Mesendoderm (in vitro differentiated cells): ENCODE measurements at regions not wholly inside any gene's neighbourhood (a gene's known extent, or its start where the extent isn't known, plus 50 kb on each side); places are given as distances from the start of the nearest gene placed in this dataset.
"Not testable (repeated sequence)": the region's sequence is repeated elsewhere in the genome, so short reads cannot be mapped to it uniquely, and the experiment has no call there.

Experiments used
- DNase-seq: peaks from one replicate; pipeline ENCODE4 v3.0.0; 2013
- H2AK5ac ChIP-seq: 2 replicates; pipeline ENCODE4 v1.6.1; 2013; ENCODE audit warnings: low read length, inconsistent platforms
- H2BK120ac ChIP-seq: 2 replicates; pipeline ENCODE4 v1.6.1; 2013; ENCODE audit warnings: low read depth, mild to moderate bottlenecking, low read length, moderate library complexity, mixed read lengths
- H2BK15ac ChIP-seq: replicated peaks from 2 replicates; pipeline ENCODE4 v1.6.1; 2013; ENCODE audit warnings: low read depth, mild to moderate bottlenecking, moderate library complexity
- H2BK5ac ChIP-seq: 2 replicates; pipeline ENCODE4 v1.6.1; 2013; ENCODE audit warnings: low read length, inconsistent platforms
- H3K18ac ChIP-seq: 2 replicates; pipeline ENCODE4 v1.6.1; 2013; ENCODE audit warnings: mild to moderate bottlenecking, low read length, mixed read lengths
- H3K23ac ChIP-seq: one replicate; pipeline ENCODE4 v1.6.1; 2013; ENCODE audit warnings: low read length
- H3K27ac ChIP-seq: 2 replicates; pipeline ENCODE4 v1.5.1; 2013; ENCODE audit warnings: low read depth, mild to moderate bottlenecking, inconsistent platforms, low read length, moderate library complexity
- H3K27me3 ChIP-seq: 2 replicates; pipeline ENCODE4 v1.6.1; 2013; ENCODE audit warnings: low read length, control low read depth, mild to moderate bottlenecking, inconsistent platforms; ENCODE audit not compliant: insufficient read depth, poor library complexity
- H3K36me3 ChIP-seq: 2 replicates; pipeline ENCODE4 v1.6.1; 2013; ENCODE audit warnings: low read length, inconsistent platforms; ENCODE audit not compliant: control insufficient read depth, insufficient read depth
- H3K4ac ChIP-seq: one replicate; pipeline ENCODE4 v1.6.1; 2013; ENCODE audit warnings: low read depth, mild to moderate bottlenecking, low read length, moderate library complexity
- H3K4me1 ChIP-seq: 2 replicates; pipeline ENCODE4 v1.6.1; 2013; ENCODE audit warnings: low read depth, low read length, inconsistent platforms; ENCODE audit not compliant: control insufficient read depth
- H3K4me2 ChIP-seq: 2 replicates; pipeline ENCODE4 v1.6.1; 2013; ENCODE audit warnings: low read length
- H3K4me3 ChIP-seq: 2 replicates; pipeline ENCODE4 v1.5.1; 2013; ENCODE audit warnings: mild to moderate bottlenecking, low read length
- H3K56ac ChIP-seq: one replicate; pipeline ENCODE4 v1.6.1; 2013; ENCODE audit warnings: low read length
- H3K79me1 ChIP-seq: 2 replicates; pipeline ENCODE4 v1.6.1; 2013; ENCODE audit warnings: low read length, inconsistent platforms
- H3K79me2 ChIP-seq: 2 replicates; pipeline ENCODE4 v1.6.1; 2013; ENCODE audit warnings: mild to moderate bottlenecking, low read length; ENCODE audit not compliant: control insufficient read depth, insufficient read depth
- H3K9ac ChIP-seq: 2 replicates; pipeline ENCODE4 v1.6.1; 2013; ENCODE audit warnings: low read length, inconsistent platforms
- H4K5ac ChIP-seq: one replicate; pipeline ENCODE4 v1.6.1; 2013; ENCODE audit warnings: low read length
- H4K8ac ChIP-seq: one replicate; pipeline ENCODE4 v1.6.1; 2013; ENCODE audit warnings: low read depth, mild to moderate bottlenecking, control low read depth, low read length, moderate library complexity
- WGBS: extraction: QIAGEN DNeasy Blood & Tissue Kit; methylation state at CpG from one replicate; pipeline ENCODE4 v1.1.7; 2013; ENCODE audit warnings: low lambda C conversion rate, missing lambda C conversion rate; ENCODE audit not compliant: insufficient coverage; ENCODE audit errors: extremely low coverage; 5-methylcytosine and 5-hydroxymethylcytosine counted together

- H2BK5ac ChIP-seq: no peak overlapping the region
- H2AK5ac ChIP-seq: no peak overlapping the region
- no peak overlapping the region for H4K5ac ChIP-seq
- no peak overlapping the region for H4K8ac ChIP-seq
- H3K27ac ChIP-seq: no peak overlapping the region
- no peak overlapping the region for H3K4ac ChIP-seq
- no peaks in the 10 kb centered on the region for H3K36me3 ChIP-seq
- no peak for DNase-seq
- no peak overlapping the region for H3K4me3 ChIP-seq
- no peaks in the 10 kb centered on the region for H3K79me1 ChIP-seq
- H3K27me3 ChIP-seq: no peaks in the 10 kb centered on the region
- no peak overlapping the region for H3K9ac ChIP-seq
- no peak overlapping the region for H3K4me2 ChIP-seq
- H3K18ac ChIP-seq: no peak overlapping the region
- H3K4me1 ChIP-seq: no peaks in the 10 kb centered on the region
- no peak overlapping the region for H3K56ac ChIP-seq
- WGBS: no CpG with 5 or more reads among the region's 7 CpGs
- no peaks in the 10 kb centered on the region for H3K79me2 ChIP-seq
- no peak overlapping the region for H2BK15ac ChIP-seq
- no peak overlapping the region for H2BK120ac ChIP-seq
- no peak overlapping the region for H3K23ac ChIP-seq
These were observed 261.2 kb downstream of the ASMT start for GRCh38 chrX:1876041-1876440.

DNA sequence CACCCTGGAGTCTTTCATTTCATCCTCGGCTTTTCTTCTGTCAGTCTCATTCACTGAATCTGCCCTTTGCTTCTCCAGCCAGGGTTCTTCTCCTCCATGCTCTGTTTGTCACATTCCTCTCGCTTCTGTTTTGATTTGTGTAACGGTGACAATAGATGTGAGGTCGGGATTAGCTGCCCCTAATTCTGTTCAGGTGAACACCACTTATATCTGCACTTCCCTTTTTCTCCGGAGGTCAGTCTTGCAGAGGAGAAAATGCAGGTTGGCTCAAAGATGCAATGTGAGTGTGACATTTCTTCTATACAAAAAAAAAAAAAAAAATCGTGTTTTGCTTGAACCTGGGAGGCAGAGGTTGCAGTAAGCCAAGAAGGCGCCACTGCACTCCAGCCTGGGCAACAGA lies 262.9 kb downstream of the ASMT start:
- DNase-seq: no peak
- WGBS: no CpG with 5 or more reads among the region's 7 CpGs
- Histone ChIP-seq H3K4me2 (no peak overlapping the region), H3K4me3 (no peak overlapping the region), H3K27ac (no peak overlapping the region), H2AK5ac (no peak overlapping the region), H3K79me2 (no peaks in the 10 kb centered on the region), H3K18ac (no peak overlapping the region), H3K36me3 (no peaks in the 10 kb centered on the region), H2BK5ac (no peak overlapping the region), H3K79me1 (no peaks in the 10 kb centered on the region), H3K23ac (no peak overlapping the region), H2BK15ac (no peak overlapping the region), H3K4me1 (no peaks in the 10 kb centered on the region), H4K5ac (no peak overlapping the region), H3K9ac (no peak overlapping the region), H3K56ac (no peak overlapping the region), H3K4ac (no peak overlapping the region), H4K8ac (no peak overlapping the region), H3K27me3 (no peaks in the 10 kb centered on the region), H2BK120ac (no peak overlapping the region)

- not testable (repeated sequence) for H3K4me3 ChIP-seq, H3K56ac ChIP-seq, H3K27me3 ChIP-seq, H4K5ac ChIP-seq, H3K79me1 ChIP-seq, H2BK5ac ChIP-seq, H3K4ac ChIP-seq, H3K9ac ChIP-seq, H2BK15ac ChIP-seq, H3K36me3 ChIP-seq, H3K79me2 ChIP-seq, H3K4me2 ChIP-seq, DNase-seq, H3K18ac ChIP-seq, H4K8ac ChIP-seq, H3K4me1 ChIP-seq, H3K23ac ChIP-seq, H3K27ac ChIP-seq, H2AK5ac ChIP-seq, H2BK120ac ChIP-seq
- WGBS: 96% methylated on average over 3 of the region's 10 CpGs
These were observed 266.3 kb downstream of the ASMT start for GRCh38 chrX:1880884-1881817.

GRCh38 chrX:1883772-1884171 lies 268.9 kb downstream of the ASMT start:
- no peak overlapping the region for H2BK5ac ChIP-seq
- H4K5ac ChIP-seq: no peak overlapping the region
- H3K4me1 ChIP-seq: no peaks in the 10 kb centered on the region
- H4K8ac ChIP-seq: no peak overlapping the region
- no peak overlapping the region for H3K9ac ChIP-seq
- no CpG with 5 or more reads among the region's 8 CpGs for WGBS
- peak; percentile 20 for DNase-seq
- no peak overlapping the region for H2AK5ac ChIP-seq
- no peak overlapping the region for H3K56ac ChIP-seq
- H3K36me3 ChIP-seq: no peaks in the 10 kb centered on the region
- H3K4me3 ChIP-seq: no peak overlapping the region
- H3K4me2 ChIP-seq: no peak overlapping the region
- H3K4ac ChIP-seq: no peak overlapping the region
- no peak overlapping the region for H2BK15ac ChIP-seq
- H3K23ac ChIP-seq: no peak overlapping the region
- no peaks in the 10 kb centered on the region for H3K27me3 ChIP-seq
- no peak overlapping the region for H3K18ac ChIP-seq
- no peak overlapping the region for H3K27ac ChIP-seq
- H3K79me2 ChIP-seq: no peaks in the 10 kb centered on the region
- H2BK120ac ChIP-seq: no peak overlapping the region
- no peaks in the 10 kb centered on the region for H3K79me1 ChIP-seq

GRCh38 chrX:1884446-1884845 lies 269.6 kb downstream of the ASMT start:
- Histone ChIP-seq H3K4me2 (no peak overlapping the region), H3K56ac (no peak overlapping the region), H4K8ac (no peak overlapping the region), H3K27me3 (no peaks in the 10 kb centered on the region), H3K23ac (no peak overlapping the region), H3K4me1 (no peaks in the 10 kb centered on the region), H3K4ac (no peak overlapping the region), H2BK5ac (no peak overlapping the region), H3K79me2 (no peaks in the 10 kb centered on the region), H3K36me3 (no peaks in the 10 kb centered on the region), H3K4me3 (no peak overlapping the region), H3K9ac (no peak overlapping the region), H3K27ac (no peak overlapping the region), H2AK5ac (no peak overlapping the region), H2BK120ac (no peak overlapping the region), H2BK15ac (no peak overlapping the region), H3K18ac (no peak overlapping the region), H4K5ac (no peak overlapping the region), H3K79me1 (no peaks in the 10 kb centered on the region)
- DNase-seq: no peak
- WGBS: no CpG with 5 or more reads among the region's 1 CpG

- Histone ChIP-seq H3K79me1 (no peaks in the 10 kb centered on the region), H4K8ac (no peak overlapping the region), H3K4me3 (no peak overlapping the region), H3K27ac (no peak overlapping the region), H3K27me3 (no peaks in the 10 kb centered on the region), H3K79me2 (no peaks in the 10 kb centered on the region), H4K5ac (no peak overlapping the region), H3K4me1 (no peaks in the 10 kb centered on the region), H2BK120ac (no peak overlapping the region), H3K36me3 (no peaks in the 10 kb centered on the region), H3K4ac (no peak overlapping the region), H3K23ac (no peak overlapping the region), H2BK15ac (no peak overlapping the region), H3K18ac (no peak overlapping the region), H3K56ac (no peak overlapping the region), H3K9ac (no peak overlapping the region), H2BK5ac (no peak overlapping the region), H2AK5ac (no peak overlapping the region), H3K4me2 (no peak overlapping the region)
- DNase-seq: no peak
- no CpG with 5 or more reads among the region's 12 CpGs for WGBS
These were observed 270.3 kb downstream of the ASMT start for GRCh38 chrX:1885116-1885515.
